HG02973 (cell line): ENCODE measurements at regions not wholly inside any gene's neighbourhood (a gene's known extent, or its start where the extent isn't known, plus 50 kb on each side); places are given as distances from the start of the nearest gene placed in this dataset.

Experiments
- ATAC-seq: cut with Tn5 transposase; IDR thresholded peaks from one replicate; pipeline ENCODE4 v1.9.1; 2021; ENCODE audit warnings: moderate library complexity; ENCODE audit not compliant: unreplicated experiment

DNA sequence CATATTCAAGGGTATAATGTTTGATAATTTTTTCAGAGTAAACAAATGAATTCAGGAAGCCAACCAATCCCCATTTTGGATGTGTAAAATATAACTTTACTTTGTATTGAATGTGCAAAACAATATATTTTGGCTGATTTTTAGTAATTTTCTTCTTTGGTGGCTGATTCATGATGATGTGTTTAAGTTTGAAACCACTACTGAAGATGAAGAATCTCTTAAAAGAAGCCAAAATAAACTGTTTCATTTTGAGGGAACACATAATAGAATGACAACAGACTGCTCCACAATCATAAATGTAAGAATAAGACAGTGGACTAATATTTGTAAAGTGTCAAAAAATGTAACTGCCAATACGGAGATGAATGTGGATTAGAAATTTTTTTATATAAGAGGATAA lies 52.5 kb upstream of the TRIM43 start:
- peak; percentile 17 for ATAC-seq

DNA sequence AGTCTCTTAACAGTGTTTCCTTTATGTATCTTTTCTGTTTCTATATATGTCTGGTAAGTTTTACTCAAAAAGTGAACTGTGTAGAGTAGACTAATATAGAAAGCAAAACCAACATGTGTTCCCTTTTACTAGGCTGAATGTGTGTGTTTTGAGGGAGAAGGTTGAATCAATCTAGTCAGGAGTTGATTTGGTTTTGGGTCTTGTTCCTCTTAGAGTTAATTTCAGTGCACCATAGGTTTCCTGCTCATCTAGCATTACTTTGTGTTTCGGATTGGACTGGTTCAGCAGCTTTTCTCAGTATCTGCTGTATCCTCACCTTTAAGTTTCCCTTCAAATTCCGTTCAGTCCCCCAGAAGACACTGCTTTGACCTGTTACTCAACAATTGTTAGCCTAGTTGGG lies 52.0 kb upstream of the TRIM43 start:
- peak; percentile 69 for ATAC-seq
